Activated naive CD4-positive, alpha-beta T cell treated with anti-CD3 and anti-CD28 coated beads for 36 hours (primary cell): ENCODE measurements at regions not wholly inside any gene's neighbourhood (a gene's known extent, or its start where the extent isn't known, plus 50 kb on each side); places are given as distances from the start of the nearest gene placed in this dataset.

ENCODE experiments used
- CTCF ChIA-PET: fragments of 350-600 bp; sonication (Branson Sonifier 250); formaldehyde crosslinking; loops from one replicate; lab custom pipeline; 2021; ENCODE audit warnings: antibody characterized with exemption; lab: Charles Lee
- DNase-seq: peaks from one replicate; pipeline ENCODE4 v3.0.0-alpha.2; 2020
- H3K27ac Mint-ChIP-seq: one replicate; pipeline ENCODE4 v1.8.0; 2021; ENCODE audit warnings: mild to moderate bottlenecking, mixed read lengths
- H3K27me3 Mint-ChIP-seq: one replicate; pipeline ENCODE4 v1.8.0; 2021; ENCODE audit warnings: low read depth, mixed read lengths
- H3K36me3 Mint-ChIP-seq: one replicate; pipeline ENCODE4 v1.8.0; 2021; ENCODE audit warnings: low read depth, mixed read lengths
- H3K4me1 Mint-ChIP-seq: one replicate; pipeline ENCODE4 v1.8.0; 2021; ENCODE audit warnings: low read depth, mixed read lengths
- H3K4me3 Mint-ChIP-seq: one replicate; pipeline ENCODE4 v1.8.0; 2021; ENCODE audit warnings: mild to moderate bottlenecking, moderate library complexity, mixed read lengths
- H3K9me3 Mint-ChIP-seq: one replicate; pipeline ENCODE4 v1.8.0; 2021; ENCODE audit warnings: mixed read lengths
- intact Hi-C: fragments of 100-400 bp; cut with micrococcal nuclease; formaldehyde crosslinking; loops from one replicate; pipeline ENCODE4 v1.15.1; 2023

DNA sequence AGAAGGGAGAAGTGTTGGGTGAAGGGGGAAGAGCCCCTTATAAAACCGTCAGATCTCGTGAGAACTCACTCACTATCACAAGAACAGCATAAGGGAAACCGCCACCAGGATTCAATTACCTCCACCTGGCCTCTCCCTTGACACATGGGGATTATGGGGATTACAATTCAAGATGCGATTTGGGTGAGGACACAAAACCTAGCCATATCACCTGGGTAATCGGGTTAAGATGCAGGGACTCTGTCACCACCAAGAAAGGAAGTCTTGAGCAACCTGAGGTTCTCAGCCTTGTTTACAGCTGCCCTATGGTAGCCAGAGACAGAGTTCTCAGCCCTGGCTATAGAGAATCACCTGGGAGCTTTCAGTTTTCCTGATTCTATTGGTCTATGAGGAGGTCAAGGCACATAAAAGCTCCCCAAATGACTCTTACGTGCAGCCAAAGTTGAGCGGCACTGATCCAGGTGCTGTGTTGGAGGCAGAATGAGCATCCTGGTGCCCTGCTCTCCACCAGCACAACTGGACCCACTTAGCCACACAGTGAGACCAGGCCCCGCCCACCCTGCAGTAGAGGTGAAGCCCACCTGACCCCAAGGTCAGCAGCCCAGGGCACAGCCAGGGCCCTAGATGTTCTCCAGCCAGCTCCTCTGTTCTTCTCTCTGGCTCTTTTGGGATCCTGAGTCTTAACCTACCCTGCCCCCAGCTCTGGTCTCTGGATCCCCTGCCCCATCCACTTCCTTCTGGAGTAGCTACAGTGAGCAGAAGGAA is 138.5 kb upstream of the CDH5 start:
- no peak for DNase-seq
- Mint-ChIP-seq H3K27ac (no peak overlapping the region), H3K9me3 (no peaks in the 10 kb centered on the region), H3K4me1 (peaks cover 3% of the 10 kb centered on the region), H3K36me3 (no peaks in the 10 kb centered on the region), H3K4me3 (no peak overlapping the region), H3K27me3 (peaks cover 7% of the 10 kb centered on the region)
- CTCF ChIA-PET = no interaction called here
- intact Hi-C loops = no loop called here

- no peak overlapping the region for H3K27ac Mint-ChIP-seq
- CTCF ChIA-PET = no interaction called here
- H3K9me3 Mint-ChIP-seq = no peaks in the 10 kb centered on the region
These were observed 139.7 kb upstream of the CDH5 start for GRCh38 chr16:66226762-66227161.

DNA sequence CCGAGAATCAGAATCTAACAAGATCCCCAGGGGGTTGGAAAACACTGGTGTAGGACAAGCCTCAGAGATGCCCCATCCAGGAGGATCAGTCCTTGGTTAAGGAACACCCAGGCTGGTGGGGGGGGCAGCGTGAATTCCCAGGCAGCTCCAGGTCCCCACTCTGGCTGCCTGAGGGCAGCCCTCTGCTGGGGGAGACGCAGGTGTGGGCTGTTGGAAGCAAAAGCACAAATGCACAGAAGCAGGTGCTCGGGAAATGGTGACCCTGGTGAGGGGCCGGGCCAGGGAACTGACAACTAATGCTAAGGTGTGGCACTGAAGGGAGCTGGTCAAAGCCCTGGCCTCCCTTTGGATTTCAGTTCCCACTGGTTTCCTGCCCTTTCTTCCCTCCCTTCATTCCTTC is 140.8 kb upstream of the CDH5 start:
- no peaks in the 10 kb centered on the region for H3K36me3 Mint-ChIP-seq
- peaks cover 3% of the 10 kb centered on the region for H3K4me1 Mint-ChIP-seq
- H3K9me3 Mint-ChIP-seq = no peaks in the 10 kb centered on the region
- no peak for DNase-seq
- H3K27ac Mint-ChIP-seq = no peak overlapping the region
- H3K27me3 Mint-ChIP-seq = peaks cover 5% of the 10 kb centered on the region
- H3K4me3 Mint-ChIP-seq = no peak overlapping the region
- CTCF ChIA-PET = no interaction called here
- intact Hi-C loops = no loop called here

More at GRCh38 chr16:66226762-66227161, 139.7 kb upstream of the CDH5 start:
- Mint-ChIP-seq H3K36me3 (no peaks in the 10 kb centered on the region), H3K4me1 (peaks cover 3% of the 10 kb centered on the region), H3K4me3 (no peak overlapping the region), H3K27me3 (peaks cover 5% of the 10 kb centered on the region)
- DNase-seq = no peak
- intact Hi-C loops = no loop called here

DNA sequence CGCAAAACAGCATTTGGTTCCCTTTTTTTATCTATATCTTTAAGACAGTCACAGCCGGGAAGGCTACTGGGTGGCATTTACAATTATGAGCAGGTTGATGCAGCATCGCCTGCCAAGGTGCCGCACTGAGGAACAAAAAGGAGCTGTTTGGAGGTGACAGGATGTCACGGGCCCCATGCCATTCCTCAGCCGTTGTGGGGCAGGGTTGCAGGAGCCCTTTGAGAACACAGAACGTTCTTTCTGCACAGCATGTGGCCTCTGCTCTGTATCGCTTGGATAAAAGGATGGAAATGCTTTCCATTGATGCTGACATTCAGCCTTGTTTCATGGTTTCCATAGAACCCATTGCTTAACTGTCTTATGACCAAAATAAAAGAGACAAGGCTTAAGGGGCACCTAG is 141.9 kb upstream of the CDH5 start:
- CTCF ChIA-PET = no interaction called here
- DNase-seq = no peak
- Mint-ChIP-seq H3K4me1 (peaks cover 3% of the 10 kb centered on the region), H3K9me3 (no peaks in the 10 kb centered on the region), H3K27me3 (peaks cover 9% of the 10 kb centered on the region), H3K36me3 (no peaks in the 10 kb centered on the region), H3K27ac (no peak overlapping the region), H3K4me3 (no peak overlapping the region)
- intact Hi-C loops = no loop called here

DNA sequence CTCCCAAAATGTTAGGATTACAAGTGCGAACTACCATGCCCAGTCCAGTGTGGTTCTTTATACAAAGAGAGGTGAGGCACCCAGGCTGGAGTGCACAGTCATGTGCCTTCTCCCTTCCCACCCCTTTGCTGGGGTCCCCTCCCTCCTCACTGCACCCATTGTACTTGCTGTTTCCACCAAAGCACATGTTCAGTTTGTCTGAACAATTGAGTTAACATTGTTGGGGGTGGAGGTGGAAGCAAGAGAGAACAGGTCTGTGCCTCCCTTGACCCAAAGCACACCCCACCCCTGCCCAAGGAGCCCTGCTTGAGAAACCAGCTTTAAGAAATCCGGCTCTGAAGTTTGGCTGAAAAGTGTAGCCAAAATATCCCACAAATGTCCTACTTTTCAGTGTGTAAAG is 142.3 kb upstream of the CDH5 start:
- Mint-ChIP-seq H3K4me3 (no peak overlapping the region), H3K4me1 (peaks cover 2% of the 10 kb centered on the region), H3K27ac (no peak overlapping the region), H3K9me3 (no peaks in the 10 kb centered on the region), H3K27me3 (peaks cover 12% of the 10 kb centered on the region), H3K36me3 (no peaks in the 10 kb centered on the region)
- intact Hi-C loops = no loop called here
- no peak for DNase-seq
- CTCF ChIA-PET = no interaction called here

GRCh38 chr16:66223176-66223780 is 143.2 kb upstream of the CDH5 start:
- Mint-ChIP-seq H3K9me3 (no peaks in the 10 kb centered on the region), H3K4me3 (no peak overlapping the region), H3K4me1 (no peaks in the 10 kb centered on the region), H3K27me3 (peaks cover 13% of the 10 kb centered on the region), H3K36me3 (no peaks in the 10 kb centered on the region), H3K27ac (no peak overlapping the region)
- intact Hi-C loops = no loop called here
- no peak for DNase-seq
- CTCF ChIA-PET = no interaction called here

GRCh38 chr16:66222756-66223155 is 143.7 kb upstream of the CDH5 start:
- no peaks in the 10 kb centered on the region for H3K9me3 Mint-ChIP-seq
- H3K27ac Mint-ChIP-seq = no peak overlapping the region
- intact Hi-C loops = no loop called here
- CTCF ChIA-PET = no interaction called here
- H3K27me3 Mint-ChIP-seq = peaks cover 15% of the 10 kb centered on the region
- no peak overlapping the region for H3K4me3 Mint-ChIP-seq
- H3K4me1 Mint-ChIP-seq = no peaks in the 10 kb centered on the region
- DNase-seq = no peak
- H3K36me3 Mint-ChIP-seq = no peaks in the 10 kb centered on the region

GRCh38 chr16:66220702-66221101 is 145.8 kb upstream of the CDH5 start:
- CTCF ChIA-PET = no interaction called here
- Mint-ChIP-seq H3K9me3 (no peaks in the 10 kb centered on the region), H3K4me1 (no peaks in the 10 kb centered on the region), H3K27me3 (peaks cover 20% of the 10 kb centered on the region), H3K27ac (no peak overlapping the region), H3K36me3 (no peaks in the 10 kb centered on the region), H3K4me3 (no peak overlapping the region)
- DNase-seq = no peak
- intact Hi-C loops = no loop called here

DNA sequence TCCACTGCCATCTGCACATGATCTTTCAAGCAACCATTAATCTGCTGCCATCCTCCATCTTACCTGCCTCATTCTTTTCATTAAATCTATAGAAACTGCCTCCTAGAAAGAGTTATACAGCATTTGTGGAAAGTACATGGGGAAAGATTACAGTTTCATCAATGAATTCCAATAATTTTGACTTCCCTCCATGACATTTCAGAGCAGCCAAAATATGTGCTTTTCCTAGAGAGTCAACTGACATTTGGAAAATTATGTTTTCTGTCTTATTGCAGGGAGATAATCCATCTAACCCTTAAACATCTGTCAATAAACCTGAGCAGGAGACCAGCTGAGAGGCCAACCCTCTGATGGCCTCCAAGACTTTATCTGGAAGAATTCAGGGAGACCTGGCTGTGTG is 147.0 kb upstream of the CDH5 start:
- no peak for DNase-seq
- no peaks in the 10 kb centered on the region for H3K4me1 Mint-ChIP-seq
- no peaks in the 10 kb centered on the region for H3K36me3 Mint-ChIP-seq
- CTCF ChIA-PET = no interaction called here
- H3K27me3 Mint-ChIP-seq = peaks cover 20% of the 10 kb centered on the region
- H3K27ac Mint-ChIP-seq = no peak overlapping the region
- intact Hi-C loops = no loop called here
- H3K9me3 Mint-ChIP-seq = no peaks in the 10 kb centered on the region
- H3K4me3 Mint-ChIP-seq = no peak overlapping the region

DNA sequence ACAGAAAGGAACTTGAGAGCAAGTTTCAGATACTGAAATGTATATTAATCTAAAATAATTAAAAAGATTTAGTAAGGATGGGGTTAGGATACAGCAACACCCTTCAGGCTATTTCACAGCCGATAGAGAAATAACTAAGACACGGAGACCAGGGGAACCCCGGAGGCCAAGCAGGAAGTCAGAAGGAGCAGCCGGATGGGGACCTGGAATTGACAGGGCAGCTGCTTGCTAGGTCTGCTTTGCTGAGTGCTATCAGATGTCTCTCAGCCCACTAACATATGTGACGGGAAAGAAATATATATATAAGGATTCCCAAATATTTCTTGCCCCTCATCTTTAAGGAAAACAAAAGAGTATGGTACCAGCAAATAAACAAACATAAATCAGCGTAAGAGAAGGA is 154.1 kb upstream of the CDH5 start:
- DNase-seq = no peak
- Mint-ChIP-seq H3K27ac (no peak overlapping the region), H3K36me3 (no peaks in the 10 kb centered on the region), H3K9me3 (no peaks in the 10 kb centered on the region), H3K27me3 (peaks cover 13% of the 10 kb centered on the region), H3K4me3 (no peak overlapping the region), H3K4me1 (no peaks in the 10 kb centered on the region)
- CTCF ChIA-PET = no interaction called here
- intact Hi-C loops = no loop called here

- Mint-ChIP-seq H3K27ac (no peak overlapping the region), H3K4me3 (no peak overlapping the region), H3K4me1 (no peaks in the 10 kb centered on the region), H3K27me3 (peaks cover 12% of the 10 kb centered on the region), H3K9me3 (no peaks in the 10 kb centered on the region), H3K36me3 (no peaks in the 10 kb centered on the region)
- intact Hi-C loops = no loop called here
- CTCF ChIA-PET = interaction anchor here (0.6 kb wide), 1 partner anchor 1638 kb away, joined by 3 read pairs; no protein-coding TSS in a partner anchor
- DNase-seq = no peak
These were observed 154.8 kb upstream of the CDH5 start for GRCh38 chr16:66211651-66212050.

DNA sequence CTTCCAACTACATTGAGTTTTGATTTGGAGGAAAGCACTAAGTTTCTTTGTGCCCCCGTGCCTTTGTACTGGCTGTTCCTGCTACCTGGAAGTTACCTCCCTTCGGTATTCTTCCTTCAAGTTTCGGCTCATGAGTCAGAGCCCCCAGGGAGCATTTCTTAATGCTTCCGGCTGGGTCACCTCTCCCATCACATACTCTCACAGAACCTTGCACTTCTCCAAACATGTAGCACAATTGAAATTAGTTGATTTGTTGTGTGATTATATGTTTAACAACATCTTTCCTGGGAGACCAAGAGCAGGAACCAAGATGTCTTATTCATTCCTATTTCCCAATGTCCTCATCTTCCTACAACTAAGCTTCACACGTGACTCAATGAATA is 158.6 kb upstream of the CDH5 start:
- H3K27me3 Mint-ChIP-seq = peaks cover 14% of the 10 kb centered on the region
- no peaks in the 10 kb centered on the region for H3K4me1 Mint-ChIP-seq
- H3K36me3 Mint-ChIP-seq = no peaks in the 10 kb centered on the region
- H3K9me3 Mint-ChIP-seq = no peaks in the 10 kb centered on the region
- intact Hi-C loops = no loop called here
- CTCF ChIA-PET = no interaction called here
- no peak for DNase-seq
- H3K27ac Mint-ChIP-seq = no peak overlapping the region
- no peak overlapping the region for H3K4me3 Mint-ChIP-seq

DNA sequence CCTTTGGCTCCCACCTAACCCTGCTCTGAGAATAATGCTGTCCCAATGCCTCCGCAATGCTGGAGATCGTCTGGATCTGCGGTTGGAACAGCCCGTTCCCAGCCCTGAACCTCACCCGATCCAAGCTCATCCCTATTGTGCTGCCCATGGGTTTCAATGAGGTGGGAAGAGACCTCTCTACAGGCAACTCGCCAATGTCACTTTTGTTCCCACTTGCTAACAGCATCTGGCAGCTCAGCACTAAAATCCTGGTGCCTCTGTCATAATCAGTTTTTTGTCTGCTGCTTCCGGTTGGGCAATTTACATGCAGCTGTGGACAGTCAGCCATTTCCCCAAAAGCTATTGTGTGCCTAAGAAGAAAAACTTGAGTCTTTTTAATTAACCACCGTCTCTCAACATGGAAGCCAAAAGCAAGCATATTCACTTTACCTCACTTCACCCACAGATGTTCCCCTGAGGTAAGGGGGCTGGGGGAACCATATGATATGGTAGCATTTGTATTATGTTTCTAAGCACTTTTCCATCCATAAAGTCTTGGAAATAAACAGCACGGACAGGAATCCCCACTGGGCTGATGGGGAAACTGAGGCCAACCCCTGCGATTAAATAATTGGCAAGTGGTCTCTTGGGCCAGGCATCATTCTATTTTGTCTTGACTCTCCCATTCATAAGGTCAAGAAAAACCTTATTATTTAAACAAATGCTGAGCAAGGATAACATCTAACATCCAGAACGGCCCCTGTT is 159.2 kb upstream of the CDH5 start:
- H3K4me1 Mint-ChIP-seq = no peaks in the 10 kb centered on the region
- CTCF ChIA-PET = no interaction called here
- H3K36me3 Mint-ChIP-seq = no peaks in the 10 kb centered on the region
- H3K9me3 Mint-ChIP-seq = no peaks in the 10 kb centered on the region
- peaks cover 14% of the 10 kb centered on the region for H3K27me3 Mint-ChIP-seq
- no peak for DNase-seq
- intact Hi-C loops = no loop called here
- no peak overlapping the region for H3K27ac Mint-ChIP-seq
- no peak overlapping the region for H3K4me3 Mint-ChIP-seq
